SK-N-SH treated with all-trans-retinoic acid at 6 μM for 48 hours (cell line): ENCODE measurements at regions not wholly inside any gene's neighbourhood (a gene's known extent, or its start where the extent isn't known, plus 50 kb on each side); places are given as distances from the start of the nearest gene placed in this dataset.

Source experiments
- CSRNP3 ChIP-seq: fragments of 250-450 bp; sonication (Bioruptor Pico); IDR thresholded peaks from 2 replicates; pipeline ENCODE4 v1.5.1; 2021; ENCODE audit warnings: mild to moderate bottlenecking, moderate library complexity
- ESRRG ChIP-seq: fragments of 250-450 bp; sonication (Bioruptor Pico); IDR thresholded peaks from 2 replicates; pipeline ENCODE4 v1.6.1; 2021; ENCODE audit warnings: mild to moderate bottlenecking
- TSHZ2 ChIP-seq: fragments of 250-450 bp; sonication (Bioruptor Pico); IDR thresholded peaks from 2 replicates; pipeline ENCODE4 v1.5.0; 2020; ENCODE audit warnings: mild to moderate bottlenecking, moderate library complexity

GRCh38 chr20:57993716-57994431 lies 234.6 kb downstream of the ANKRD60 start:
- TF ChIP-seq ESRRG (no peak), TSHZ2 (no peak), CSRNP3 (CRISPR knock-in tag) (no peak)
